Stomach (tissue), 8 donors: ENCODE measurements at regions not wholly inside any gene's neighbourhood (a gene's known extent, or its start where the extent isn't known, plus 50 kb on each side); places are given as distances from the start of the nearest gene placed in this dataset.

Experiments
- DNase-seq, 2 donors: peaks; one replicate each; pipeline versions ENCODE4 v3.0.0 to v3.0.0-alpha.2; 2013 to 2019
- H3K27ac ChIP-seq, 5 donors: fragments of 200-600 bp in 4 of 5; sonication (generic) in 4 of 5; one replicate each; pipeline ENCODE4 v1.5.1; 2013 to 2019; ENCODE audit warnings: mild to moderate bottlenecking in 1 of 5, moderate library complexity in 1 of 5
- H3K27me3 ChIP-seq, 3 donors: fragments of 200-600 bp; sonication (generic); one replicate each; pipeline ENCODE4 v1.5.1; 2017 to 2019; ENCODE audit warnings: mixed run types in 1 of 3
- H3K36me3 ChIP-seq, 4 donors: fragments of 200-600 bp; sonication (generic); 1 replicate in 3 of 4; 2 replicates in 1 of 4; pipeline ENCODE4 v1.5.1; 2016 to 2019
- H3K4me1 ChIP-seq, 4 donors: fragments of 200-600 bp; sonication (generic); one replicate each; pipeline ENCODE4 v1.5.1; 2016 to 2019
- H3K4me3 ChIP-seq, 4 donors: fragments of 200-600 bp; sonication (generic) in 3 of 4; one replicate each; pipeline ENCODE4 v1.5.1; 2016 to 2019; ENCODE audit warnings: mild to moderate bottlenecking in 1 of 4
- H3K9me3 ChIP-seq, 4 donors: fragments of 200-600 bp; sonication (generic); one replicate each; pipeline ENCODE4 v1.5.1; 2016 to 2019
- EP300 ChIP-seq: sonication (generic); formaldehyde crosslinking; IDR thresholded peaks from one replicate; pipeline ENCODE4 v1.6.1; 2017; ENCODE audit warnings: antibody characterized with exemption
- POLR2A ChIP-seq, 4 donors: fragments of 450-650 bp; IDR thresholded peaks; one replicate each; pipeline ENCODE4 v1.6.1; 2016; ENCODE audit warnings: antibody characterized with exemption in 4 of 4, control low read depth in 2 of 4, mild to moderate bottlenecking in 1 of 4, moderate library complexity in 1 of 4
- POLR2AphosphoS5 ChIP-seq, 3 donors: sonication (generic); formaldehyde crosslinking; IDR thresholded peaks; one replicate each; pipeline ENCODE4 v1.6.1; 2016; ENCODE audit warnings: antibody characterized with exemption in 3 of 3
- WGBS, 5 donors: extraction: QIAGEN DNeasy Blood & Tissue Kit in 3 of 5; methylation state at CpG; one replicate each; pipeline versions ENCODE4 v1.1.5 to v1.1.7; 2013 to 2018; 5-methylcytosine and 5-hydroxymethylcytosine counted together
- intact Hi-C: fragments of 100-400 bp; cut with DNase I; formaldehyde crosslinking; loops from one replicate; pipeline ENCODE4 v1.15.1; 2023; ENCODE audit warnings: low total_unique reads
- TF ChIP-seq, protein P1 (sequence below), 7 experiments: fragments of 450-650 bp in 4 of 7; fragments of 200-600 bp in 3 of 7; sonication (generic) in 3 of 7; IDR thresholded peaks; one replicate each; pipeline ENCODE4 v1.5.1; 2016 to 2019; ENCODE audit warnings: antibody characterized with exemption in 7 of 7, control low read depth in 2 of 7, mild to moderate bottlenecking in 1 of 7
- donor health status: healthy with polysubstance abuse.
- donor health status: Bipolar disorder and iron deficiency.
- donor health status: healthy.

DNA sequence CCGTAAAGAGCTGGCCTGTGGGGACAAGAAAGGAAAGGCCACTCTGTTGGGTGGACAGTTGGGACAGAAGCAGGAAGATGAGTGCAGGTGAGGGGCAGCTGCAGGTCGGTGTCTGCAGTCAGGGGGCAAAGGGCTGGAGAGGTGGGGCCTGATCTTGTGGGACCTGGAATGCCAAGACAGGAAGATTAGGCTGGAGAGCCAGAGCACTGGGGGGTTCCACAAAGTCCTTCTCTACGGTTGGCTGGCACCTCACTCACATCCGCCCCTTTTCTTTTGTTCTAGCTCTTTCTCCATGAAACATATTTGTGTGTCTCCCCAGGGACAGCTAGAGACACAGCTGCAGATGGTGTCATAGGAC, 404.1 kb downstream of the PTPRU start:
- no peaks in the 10 kb centered on the region for H3K36me3 ChIP-seq
- WGBS, 5 donors = 51 to 77% (median 71%) methylated on average over 4 of the region's 4 CpGs

DNA sequence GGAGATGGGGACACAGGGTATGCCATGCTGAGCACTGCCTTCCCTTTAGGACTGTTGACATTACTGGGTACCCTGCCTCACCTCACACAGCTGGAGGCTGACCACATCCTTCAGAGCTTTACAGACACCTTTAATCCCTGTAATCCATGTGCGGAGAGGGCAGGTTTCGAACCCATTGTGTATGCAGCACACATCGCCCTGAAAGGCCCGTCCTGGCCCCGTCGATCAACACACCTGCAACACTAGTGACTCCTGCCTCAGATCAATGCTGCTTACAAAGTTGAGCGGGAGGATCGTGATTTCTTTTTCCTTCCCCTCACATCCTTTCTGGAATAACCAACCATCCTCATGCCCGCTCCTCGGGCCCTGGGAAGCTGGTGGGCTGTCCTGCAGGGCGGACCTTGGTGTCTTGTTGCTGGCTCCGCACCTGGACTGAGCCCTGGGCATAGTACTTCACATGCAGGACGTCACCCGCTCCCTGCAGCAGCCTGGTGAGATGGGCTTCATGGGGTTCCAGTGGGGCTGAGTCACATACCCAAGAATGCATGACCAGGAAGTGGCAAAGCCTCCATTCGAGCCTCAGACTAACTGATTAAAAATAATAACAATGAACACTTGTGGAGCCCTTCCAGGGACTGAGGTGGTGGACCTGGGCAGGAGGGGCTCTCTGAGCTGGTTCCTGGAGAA, 403.6 kb downstream of the PTPRU start:
- DNase-seq = no peak
- no peak overlapping the region for H3K4me3 ChIP-seq
- H3K27me3 ChIP-seq = peaks cover 0 to 20% (median 2%) of the 10 kb centered on the region in 3 donors
- intact Hi-C loops = no loop called here
- no peak overlapping the region for H3K27ac ChIP-seq
- no peaks in the 10 kb centered on the region for H3K36me3 ChIP-seq
- no peak for TF ChIP-seq POLR2AphosphoS5 (IDR thresholded peaks at IDR 0.05)
- TF ChIP-seq EP300 = no peak
- TF ChIP-seq POLR2A (IDR thresholded peaks at IDR 0.05) = no peak
- TF ChIP-seq, protein P1, sequence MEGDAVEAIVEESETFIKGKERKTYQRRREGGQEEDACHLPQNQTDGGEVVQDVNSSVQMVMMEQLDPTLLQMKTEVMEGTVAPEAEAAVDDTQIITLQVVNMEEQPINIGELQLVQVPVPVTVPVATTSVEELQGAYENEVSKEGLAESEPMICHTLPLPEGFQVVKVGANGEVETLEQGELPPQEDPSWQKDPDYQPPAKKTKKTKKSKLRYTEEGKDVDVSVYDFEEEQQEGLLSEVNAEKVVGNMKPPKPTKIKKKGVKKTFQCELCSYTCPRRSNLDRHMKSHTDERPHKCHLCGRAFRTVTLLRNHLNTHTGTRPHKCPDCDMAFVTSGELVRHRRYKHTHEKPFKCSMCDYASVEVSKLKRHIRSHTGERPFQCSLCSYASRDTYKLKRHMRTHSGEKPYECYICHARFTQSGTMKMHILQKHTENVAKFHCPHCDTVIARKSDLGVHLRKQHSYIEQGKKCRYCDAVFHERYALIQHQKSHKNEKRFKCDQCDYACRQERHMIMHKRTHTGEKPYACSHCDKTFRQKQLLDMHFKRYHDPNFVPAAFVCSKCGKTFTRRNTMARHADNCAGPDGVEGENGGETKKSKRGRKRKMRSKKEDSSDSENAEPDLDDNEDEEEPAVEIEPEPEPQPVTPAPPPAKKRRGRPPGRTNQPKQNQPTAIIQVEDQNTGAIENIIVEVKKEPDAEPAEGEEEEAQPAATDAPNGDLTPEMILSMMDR (IDR thresholded peaks at IDR 0.05) = no peak
- H3K4me1 ChIP-seq = no peaks in the 10 kb centered on the region
- no peaks in the 10 kb centered on the region for H3K9me3 ChIP-seq
- 66 to 80% (median 76%) methylated on average over 7 to 15 of the region's 15 CpGs for WGBS, 5 donors

More for the DNA sequence above, 404.1 kb downstream of the PTPRU start:
- Histone ChIP-seq H3K4me3 (no peak overlapping the region), H3K4me1 (no peaks in the 10 kb centered on the region), H3K27ac (no peak overlapping the region), H3K27me3 (peaks cover 0 to 15% (median 0%) of the 10 kb centered on the region in 3 donors), H3K9me3 (no peaks in the 10 kb centered on the region)
- no peak for TF ChIP-seq EP300
- intact Hi-C loops = no loop called here
- DNase-seq = no peak

DNA sequence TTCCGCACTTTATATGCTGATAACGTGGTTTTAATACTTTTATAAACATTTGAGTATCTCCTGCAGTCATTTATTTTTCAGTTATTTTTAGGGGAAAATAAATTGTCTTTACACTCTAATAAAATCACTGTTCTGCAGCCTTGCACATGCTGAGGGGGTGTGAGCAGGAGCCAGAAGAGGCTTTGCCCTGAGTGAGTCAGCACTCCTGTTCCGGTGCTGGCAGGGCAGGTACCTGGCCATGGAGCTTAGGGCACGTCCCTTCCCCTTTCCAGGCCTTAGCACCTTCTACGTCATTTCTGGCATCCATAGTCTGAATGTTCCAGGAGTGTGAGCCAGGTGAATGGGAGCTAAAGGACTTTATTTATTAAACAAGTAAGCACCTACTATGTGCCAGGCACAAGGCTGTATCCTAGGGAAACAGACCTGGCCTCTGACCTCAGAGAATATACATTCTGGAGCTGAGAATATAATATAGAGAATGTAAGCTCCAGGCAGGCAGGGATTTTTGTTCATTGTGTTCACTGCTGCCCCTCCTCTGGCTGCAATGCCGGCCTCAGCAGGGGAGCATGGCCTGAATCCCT, 402.9 kb downstream of the PTPRU start:
- peaks cover 0 to 26% (median 5%) of the 10 kb centered on the region in 3 donors for H3K27me3 ChIP-seq
- TF ChIP-seq EP300 = no peak
- TF ChIP-seq, protein P1 (IDR thresholded peaks at IDR 0.05) = no peak
- TF ChIP-seq POLR2A (IDR thresholded peaks at IDR 0.05) = no peak
- no peak for TF ChIP-seq POLR2AphosphoS5 (IDR thresholded peaks at IDR 0.05)
- WGBS, 5 donors = 52 to 77% (median 67%) methylated on average over 6 of the region's 6 CpGs
- no peak overlapping the region for H3K4me3 ChIP-seq
- H3K27ac ChIP-seq = no peak overlapping the region
- H3K9me3 ChIP-seq = no peaks in the 10 kb centered on the region
- intact Hi-C loops = no loop called here
- DNase-seq = no peak
- no peaks in the 10 kb centered on the region for H3K36me3 ChIP-seq
- H3K4me1 ChIP-seq = no peaks in the 10 kb centered on the region

DNA sequence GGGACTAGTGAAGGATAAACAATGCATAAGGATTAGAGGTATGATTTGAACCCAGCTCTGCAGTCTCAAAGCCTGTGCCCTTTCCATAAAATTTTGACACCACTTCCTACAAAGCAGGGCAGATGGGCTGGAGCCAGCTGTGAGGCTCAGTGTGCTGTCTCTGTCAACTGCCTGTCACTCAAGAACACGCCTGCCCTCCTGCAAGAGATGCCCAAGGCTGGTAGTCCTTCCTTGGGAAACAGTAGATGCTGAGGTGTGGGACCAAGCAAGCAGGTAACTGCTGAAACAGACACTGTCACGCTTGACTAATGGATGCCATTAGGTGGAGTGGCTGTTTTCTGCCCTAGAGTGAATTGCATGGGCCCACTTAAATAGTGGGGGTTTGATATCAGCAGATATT, 402.0 kb downstream of the PTPRU start:
- Histone ChIP-seq H3K9me3 (no peaks in the 10 kb centered on the region), H3K36me3 (no peaks in the 10 kb centered on the region), H3K4me1 (no peaks in the 10 kb centered on the region), H3K27me3 (peaks cover 0 to 29% (median 5%) of the 10 kb centered on the region in 3 donors), H3K4me3 (no peak overlapping the region), H3K27ac (no peak overlapping the region)
- WGBS, 5 donors = 58 to 84% (median 80%) methylated on average over 2 of the region's 2 CpGs
- TF ChIP-seq POLR2AphosphoS5 (IDR thresholded peaks at IDR 0.05) (no peak), POLR2A (IDR thresholded peaks at IDR 0.05) (no peak)
- intact Hi-C loops = no loop called here
- DNase-seq = no peak

DNA sequence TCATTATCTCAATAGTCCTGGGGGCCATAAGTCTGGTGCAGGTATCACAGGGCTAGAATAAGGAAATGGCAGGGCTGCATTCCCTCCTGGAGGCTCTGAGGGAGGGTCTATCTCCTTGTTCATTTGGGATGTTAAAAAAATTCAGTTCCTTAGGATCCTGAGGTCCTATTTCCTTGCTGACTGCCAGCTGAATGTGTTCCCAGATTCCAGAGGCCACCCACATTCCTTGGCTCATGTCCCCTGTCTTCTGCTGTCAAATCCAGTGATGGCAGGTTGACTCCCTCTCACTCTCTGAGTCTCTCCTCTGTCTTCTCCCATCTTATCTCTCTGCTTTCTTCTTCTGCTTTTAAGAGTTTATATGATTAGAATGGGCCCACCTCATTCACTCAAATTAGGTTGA, 400.6 kb downstream of the PTPRU start:
- DNase-seq = no peak
- no peaks in the 10 kb centered on the region for H3K4me1 ChIP-seq
- intact Hi-C loops = no loop called here

More for the DNA sequence above, 400.6 kb downstream of the PTPRU start:
- H3K4me3 ChIP-seq = no peak overlapping the region
- H3K9me3 ChIP-seq = no peaks in the 10 kb centered on the region
- H3K36me3 ChIP-seq = no peaks in the 10 kb centered on the region
- H3K27ac ChIP-seq = no peak overlapping the region
- TF ChIP-seq POLR2AphosphoS5 (IDR thresholded peaks at IDR 0.05) (no peak), EP300 (no peak), POLR2A (IDR thresholded peaks at IDR 0.05) (no peak)
- TF ChIP-seq, protein P1 (IDR thresholded peaks at IDR 0.05) = no peak
- peaks cover 0 to 23% (median 5%) of the 10 kb centered on the region in 3 donors for H3K27me3 ChIP-seq
